ENCODE measurements at regions not wholly inside any gene's neighbourhood (a gene's known extent, or its start where the extent isn't known, plus 50 kb on each side); places are given as distances from the start of the nearest gene placed in this dataset.
"Not testable (repeated sequence)": the region's sequence is repeated elsewhere in the genome, so short reads cannot be mapped to it uniquely, and the experiment has no call there.

DNA sequence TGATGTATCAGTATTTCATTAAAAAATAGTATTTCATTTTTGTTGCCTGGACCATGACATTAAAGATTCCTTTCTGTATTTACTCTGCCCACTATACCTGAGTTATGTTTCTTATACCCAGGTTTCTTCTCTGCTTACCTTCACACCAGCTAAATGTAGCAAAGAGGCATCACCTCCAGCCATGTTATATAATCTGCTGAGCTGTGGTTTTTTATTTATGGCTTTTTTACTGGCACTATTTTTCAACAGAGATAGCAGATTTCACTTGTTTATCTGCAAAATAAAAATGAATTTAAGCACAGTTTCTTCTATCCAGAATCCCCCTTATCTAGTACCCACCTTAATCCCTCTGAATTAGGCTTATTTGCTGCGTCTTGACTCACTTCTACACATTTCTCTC lies 979.0 kb upstream of the MAN1A1 start:
- no peak for DNase-seq

DNA sequence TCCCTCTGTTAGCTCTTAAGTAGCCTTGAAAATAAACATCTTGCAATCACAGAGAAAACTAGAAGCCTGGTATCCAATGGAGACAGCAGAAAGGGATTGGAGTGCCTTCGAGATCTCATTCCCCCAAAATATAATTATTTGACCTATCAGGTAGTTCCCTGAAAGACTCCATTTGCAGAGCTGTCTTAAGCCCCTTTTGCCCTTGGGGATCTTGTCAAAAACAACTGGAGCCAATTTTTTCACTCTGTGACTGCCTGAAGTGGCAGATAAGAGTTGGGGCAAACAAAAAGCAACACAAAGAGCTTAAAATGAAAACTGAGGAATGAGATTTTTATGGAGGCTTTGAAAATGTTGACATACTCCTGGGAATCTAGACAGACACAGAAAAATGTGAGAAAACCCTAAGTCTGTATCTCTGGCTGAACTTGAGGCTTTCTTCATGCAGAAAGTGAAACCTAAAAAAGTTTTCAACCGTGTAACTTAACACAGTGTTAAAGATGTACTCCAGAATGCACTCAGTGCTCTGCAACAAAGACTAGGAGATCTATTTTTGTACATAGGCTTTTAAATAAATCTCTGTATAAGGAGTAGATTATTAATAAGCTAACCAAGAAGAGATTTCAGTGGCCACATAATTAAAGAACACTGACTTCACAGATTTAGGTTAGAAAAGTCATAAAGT lies 971.1 kb upstream of the MAN1A1 start:
- DNase-seq: no peak

DNA sequence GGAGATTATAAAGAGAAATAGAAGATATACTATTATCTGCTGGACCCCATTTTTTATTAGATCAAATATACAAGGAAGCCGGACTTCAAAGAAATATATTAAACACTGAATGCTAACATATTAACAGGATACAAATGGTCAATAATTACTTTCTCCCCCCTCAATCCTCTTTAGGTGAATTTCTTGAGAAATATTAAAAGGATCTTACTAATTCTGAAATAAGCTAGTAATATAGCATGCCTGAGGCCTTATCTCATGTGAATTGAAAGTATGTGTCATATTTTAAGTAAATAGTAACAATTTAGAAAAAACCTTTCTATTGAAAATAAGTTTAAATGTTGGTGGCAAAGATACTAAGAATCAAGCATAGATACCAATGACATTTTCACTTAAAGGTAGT lies 954.7 kb upstream of the MAN1A1 start:
- no peak for DNase-seq

DNA sequence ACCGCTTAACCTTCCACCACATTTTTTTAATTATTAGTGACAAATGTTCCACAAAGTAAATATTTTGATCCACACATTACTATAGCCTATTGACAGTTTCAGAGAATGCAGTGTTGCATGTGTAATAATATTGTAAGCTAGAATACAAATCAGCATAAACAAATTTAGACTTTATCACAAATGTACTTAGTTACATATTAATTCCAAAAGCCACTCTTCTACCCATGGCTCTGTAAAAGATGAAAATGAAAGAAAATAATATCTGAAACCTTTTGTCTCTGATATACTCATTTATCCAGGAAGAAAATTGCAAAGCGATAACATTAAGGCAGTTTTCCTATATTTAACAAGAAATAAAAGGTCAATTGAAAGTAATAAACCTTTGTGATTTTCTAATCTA lies 954.0 kb upstream of the MAN1A1 start:
- DNase-seq: no peak

DNA sequence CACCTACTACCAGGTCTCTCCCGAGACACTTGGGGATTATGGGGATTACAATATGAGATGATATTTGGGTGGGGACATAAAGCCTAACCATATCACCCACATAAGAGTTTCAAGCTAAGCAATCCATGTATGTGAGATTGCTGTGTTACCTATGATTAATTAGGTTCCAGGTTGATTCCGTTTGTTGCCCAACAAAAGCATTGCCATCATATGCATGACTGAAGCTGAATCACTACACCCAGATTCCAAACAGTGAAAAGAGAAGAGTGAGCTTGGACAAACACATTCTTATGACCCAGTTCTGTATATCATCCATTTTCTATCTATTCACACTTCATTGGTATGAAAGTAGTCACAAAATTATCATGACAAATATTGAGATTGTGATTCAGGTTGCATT lies 952.5 kb upstream of the MAN1A1 start:
- DNase-seq: no peak

DNA sequence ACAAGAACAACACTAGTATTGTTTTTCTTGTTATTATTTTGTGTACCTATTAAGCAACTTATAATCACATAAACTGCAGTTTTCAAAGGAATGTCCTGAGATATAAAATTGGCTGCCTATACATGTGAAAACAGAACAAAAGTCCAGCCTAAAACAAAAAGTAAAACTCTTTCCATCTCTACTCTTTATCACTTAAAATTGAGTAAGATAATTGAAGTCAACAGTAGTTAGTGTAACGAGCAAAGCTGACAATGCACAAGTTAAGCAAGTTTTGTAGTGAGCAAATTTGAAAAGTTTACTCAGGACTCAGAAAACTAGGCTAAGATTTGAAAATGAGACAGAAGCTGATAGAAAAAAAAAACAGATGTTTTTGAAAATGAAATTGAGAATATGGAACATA lies 941.4 kb upstream of the MAN1A1 start:
- no peak for DNase-seq

DNA sequence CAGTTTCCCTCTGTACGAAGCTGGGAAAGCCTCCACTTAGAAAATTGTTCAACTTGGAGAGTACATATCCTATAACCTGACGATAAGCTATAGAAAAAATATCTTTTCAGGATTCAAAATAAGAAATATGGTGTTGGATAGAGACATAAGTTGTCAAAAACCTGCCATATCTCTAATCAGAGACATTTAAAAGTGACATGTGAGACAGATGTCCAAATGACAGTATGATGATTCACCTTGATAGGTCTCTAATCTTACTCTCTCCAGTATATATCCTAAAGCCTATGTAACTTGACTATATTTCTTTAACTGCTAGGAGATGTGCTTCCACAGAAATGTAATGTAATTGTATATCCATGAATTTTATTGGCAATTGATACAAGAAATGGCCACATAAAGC lies 932.4 kb upstream of the MAN1A1 start:
- DNase-seq: no peak

DNA sequence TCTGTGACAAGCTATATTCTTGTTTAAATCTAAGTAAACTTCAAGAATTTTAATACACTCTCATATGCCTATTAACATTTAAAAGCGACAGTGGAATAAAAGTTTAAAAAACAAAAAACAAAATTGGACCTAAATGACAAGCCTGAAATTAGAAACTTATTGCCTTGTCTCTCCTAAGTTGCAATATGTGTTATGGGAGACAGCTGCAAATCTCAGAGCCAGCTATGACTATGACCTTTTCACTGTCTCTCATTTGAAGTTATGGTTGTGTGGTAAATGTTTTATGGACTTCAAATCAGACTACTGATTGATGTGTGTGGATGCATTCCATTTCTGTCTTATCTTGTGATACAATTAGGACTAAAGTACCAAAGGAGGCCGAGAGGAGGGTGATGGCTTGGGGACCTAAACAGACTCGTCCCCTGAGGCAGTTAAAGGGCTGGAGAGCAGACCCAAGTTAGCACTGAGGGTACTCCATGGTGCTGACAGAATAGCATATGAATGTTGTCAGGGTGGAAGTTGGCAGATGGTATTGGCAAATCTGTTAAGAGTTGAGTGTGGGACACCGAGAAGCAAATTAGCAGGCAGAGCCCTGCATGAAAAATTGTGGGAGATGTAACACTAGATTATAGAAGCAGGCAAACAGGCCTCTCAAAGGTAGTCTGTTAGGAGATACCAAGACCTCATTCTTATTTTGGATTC lies 930.1 kb upstream of the MAN1A1 start:
- DNase-seq: no peak

DNA sequence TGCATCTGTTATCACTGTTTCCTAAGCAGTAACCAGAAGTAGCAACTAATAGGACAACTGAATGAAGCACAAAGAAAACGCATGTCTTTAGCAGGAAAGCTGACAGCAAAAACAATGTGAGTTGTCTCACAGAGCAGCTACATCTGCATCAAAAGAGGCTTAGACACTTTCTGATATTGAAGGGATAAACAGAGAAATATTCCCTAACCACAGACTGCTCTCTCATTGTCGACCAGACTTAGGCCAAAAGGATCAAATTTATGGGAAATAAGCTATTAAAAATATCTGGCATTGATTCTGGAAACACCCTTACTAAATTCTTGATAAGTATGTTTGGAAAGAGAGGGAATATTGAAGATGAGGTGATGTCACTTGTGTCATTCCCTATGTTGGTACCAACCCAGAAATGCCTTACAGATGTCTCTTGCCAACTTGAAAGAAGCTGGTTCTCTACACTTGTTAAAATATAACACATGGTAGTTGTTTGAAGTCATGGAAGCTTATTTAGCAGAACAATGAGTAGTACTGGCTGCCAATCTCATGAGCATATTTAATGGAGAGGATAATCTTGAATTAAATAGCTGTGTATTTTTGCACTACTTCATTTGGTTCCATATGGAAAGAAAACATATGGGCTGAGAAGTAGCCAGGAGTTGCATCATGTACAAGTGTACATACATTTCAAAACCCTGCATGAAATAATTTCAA lies 929.3 kb upstream of the MAN1A1 start:
- no peak for DNase-seq

DNA sequence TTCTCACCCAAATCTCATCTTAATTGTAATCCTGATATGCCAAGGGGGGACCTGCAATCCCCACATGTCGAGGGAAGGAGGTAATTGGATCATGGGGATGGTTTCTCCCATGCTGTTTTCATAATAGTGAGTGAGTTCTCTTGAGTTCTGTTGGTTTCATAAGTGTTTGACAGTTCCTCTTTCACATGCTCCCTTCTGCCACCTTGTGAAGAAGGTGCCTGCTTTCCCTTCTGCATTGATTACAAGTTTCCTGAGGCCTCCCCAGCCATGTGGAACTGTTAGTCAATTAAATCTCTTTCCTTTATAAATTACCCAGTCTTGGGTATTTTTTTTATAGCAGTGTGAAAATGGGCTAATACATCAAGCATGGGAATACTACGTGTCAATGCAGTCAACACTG lies 925.0 kb upstream of the MAN1A1 start:
- DNase-seq: no peak

DNA sequence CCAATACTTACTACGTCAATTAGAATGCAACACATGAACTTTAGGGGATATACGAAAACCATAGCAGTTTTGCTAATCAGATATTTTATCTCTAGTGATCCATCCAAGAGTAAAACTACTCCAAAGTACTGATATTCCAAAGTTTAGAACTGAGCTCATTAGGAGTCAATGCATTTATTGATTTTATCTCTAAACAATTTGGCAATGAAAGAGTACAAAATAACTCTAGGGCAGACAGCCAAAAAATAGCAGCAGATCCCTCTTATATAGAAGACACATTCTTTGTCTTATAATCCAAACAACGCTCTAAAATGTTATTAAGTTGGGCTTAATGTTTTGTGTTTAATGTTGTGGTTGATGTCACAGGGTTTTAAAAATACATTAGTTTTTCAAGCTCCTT lies 923.9 kb upstream of the MAN1A1 start:
- no peak for DNase-seq

DNA sequence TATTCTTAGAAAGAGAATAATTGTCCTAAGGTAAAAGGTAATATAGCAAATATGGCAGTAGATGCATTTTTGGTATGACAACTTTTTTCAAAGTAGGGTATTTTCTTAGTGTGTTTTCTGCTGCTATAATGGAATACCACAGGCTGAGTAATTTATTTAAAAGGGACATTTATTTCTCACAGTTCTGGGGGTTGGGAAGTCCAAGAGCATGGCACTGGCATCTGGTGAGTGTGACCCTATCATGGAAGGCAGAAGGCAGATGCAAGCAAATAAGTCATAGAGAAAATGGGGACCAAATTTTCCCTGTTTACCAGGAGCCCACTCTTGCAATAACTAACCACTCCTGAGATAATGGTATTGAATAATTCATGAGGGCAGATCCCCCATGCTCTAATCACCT lies 922.5 kb upstream of the MAN1A1 start:
- no peak for DNase-seq

DNA sequence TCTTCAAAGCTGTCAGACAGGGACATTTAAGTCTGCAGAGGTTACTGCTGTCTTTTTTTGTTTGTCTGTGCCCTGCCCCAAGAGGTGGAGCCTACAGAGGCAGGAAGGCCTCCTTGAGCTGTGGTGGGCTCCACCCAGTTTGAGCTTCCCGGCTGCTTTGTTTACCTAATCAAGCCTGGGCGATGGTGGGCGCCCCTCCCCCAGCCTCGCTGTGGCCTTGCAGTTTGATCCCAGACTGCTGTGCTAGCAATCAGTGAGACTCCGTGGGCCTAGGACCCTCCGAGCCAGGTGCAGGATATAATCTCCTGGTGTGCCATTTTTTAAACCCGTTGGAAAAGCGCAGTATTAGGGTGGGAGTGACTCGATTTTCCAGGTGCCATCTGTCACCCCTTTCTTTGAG lies 918.7 kb upstream of the MAN1A1 start:
- not testable (repeated sequence) for DNase-seq

DNA sequence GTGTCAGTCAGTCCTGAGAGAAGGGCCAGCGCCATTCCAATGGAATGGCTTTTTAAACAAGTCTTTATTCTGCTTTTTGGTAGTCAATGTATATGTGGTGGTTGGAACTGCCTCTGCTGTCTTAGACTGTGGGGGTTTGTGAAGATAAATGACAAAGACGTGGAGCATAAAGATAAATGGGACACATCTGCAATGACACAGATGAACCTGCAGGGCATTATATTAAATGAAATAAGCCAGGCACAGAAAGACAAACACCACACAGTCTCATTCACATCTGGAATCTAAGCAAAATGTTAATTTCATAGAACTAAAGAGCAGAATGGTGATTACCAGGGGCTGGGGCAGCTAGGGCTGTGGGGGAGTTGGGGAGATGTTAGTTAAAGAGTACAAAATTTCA lies 912.8 kb upstream of the MAN1A1 start:
- DNase-seq: no peak

DNA sequence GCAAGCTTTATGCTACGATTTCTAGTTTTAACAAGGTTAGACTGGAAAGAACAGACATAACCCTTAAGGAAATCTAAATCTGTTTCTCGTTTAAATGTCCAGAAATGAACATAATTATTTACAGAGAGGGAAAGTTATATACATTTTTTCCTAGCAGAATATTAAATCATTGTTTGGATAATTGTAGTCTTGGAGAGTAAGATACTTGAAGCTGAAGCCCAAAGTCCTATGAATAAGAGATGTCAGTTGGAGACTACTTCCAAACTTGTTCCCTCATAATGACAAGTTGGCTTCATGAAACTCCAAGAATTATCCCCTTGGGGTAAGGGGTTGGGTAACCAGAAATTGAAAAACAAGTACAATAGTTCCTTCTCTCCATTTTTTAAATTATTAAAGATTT lies 911.1 kb upstream of the MAN1A1 start:
- no peak for DNase-seq

DNA sequence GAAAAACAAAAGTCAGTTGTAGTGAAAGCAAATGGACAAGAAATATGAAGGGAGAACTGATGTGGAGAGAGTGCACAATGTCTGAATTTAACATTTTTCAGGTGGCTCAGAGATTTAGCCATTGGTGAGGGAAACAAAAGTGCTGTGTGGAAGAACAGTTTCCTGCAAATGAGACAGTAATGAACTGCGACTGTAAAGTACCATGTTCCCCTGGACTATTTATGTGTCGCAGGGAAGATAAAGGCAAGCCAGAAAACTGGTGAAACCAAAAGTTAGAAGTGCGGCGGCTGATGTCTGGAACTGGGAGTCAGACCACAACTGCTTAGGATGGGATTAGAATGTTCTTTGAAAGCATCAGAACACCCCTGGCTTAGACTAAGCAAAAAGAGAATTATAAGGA lies 905.1 kb upstream of the MAN1A1 start:
- DNase-seq: no peak

DNA sequence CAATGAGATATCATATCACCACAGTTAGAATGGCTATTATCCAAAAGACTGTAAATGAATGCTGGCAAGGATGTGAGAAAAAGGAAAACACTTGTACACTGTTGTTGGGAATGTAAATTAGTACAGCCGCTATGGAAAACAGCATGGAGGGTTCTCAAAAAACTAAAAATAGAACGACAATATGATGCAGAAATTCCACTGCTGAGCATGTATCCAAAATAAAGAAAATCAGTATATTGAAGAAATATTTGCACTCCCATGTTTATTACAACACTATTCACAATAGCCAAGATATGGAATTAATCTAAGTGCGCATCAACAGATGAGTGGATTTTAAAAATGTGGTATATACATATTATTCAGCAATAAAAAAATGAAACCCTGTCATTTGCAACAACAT lies 898.9 kb upstream of the MAN1A1 start:
- no peak for DNase-seq

DNA sequence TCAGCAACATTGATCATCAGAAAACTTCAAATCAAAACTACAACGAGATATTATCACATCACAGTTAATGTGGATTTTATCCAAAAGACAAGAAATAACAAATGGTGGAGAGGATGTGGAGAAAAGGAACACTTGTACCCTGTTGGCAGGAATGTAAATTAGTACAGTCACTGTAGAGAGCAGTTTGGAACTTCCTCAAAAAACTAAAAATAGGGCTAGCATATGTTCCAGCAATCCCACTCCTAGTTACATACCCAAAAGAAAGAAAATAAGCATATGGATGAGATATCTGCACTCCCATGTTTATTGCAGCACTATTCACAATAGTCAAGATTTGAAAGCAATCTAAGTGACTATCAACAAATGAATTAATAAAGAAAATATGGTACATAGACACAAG lies 887.7 kb upstream of the MAN1A1 start:
- DNase-seq: peak; percentile 5 to 8

DNA sequence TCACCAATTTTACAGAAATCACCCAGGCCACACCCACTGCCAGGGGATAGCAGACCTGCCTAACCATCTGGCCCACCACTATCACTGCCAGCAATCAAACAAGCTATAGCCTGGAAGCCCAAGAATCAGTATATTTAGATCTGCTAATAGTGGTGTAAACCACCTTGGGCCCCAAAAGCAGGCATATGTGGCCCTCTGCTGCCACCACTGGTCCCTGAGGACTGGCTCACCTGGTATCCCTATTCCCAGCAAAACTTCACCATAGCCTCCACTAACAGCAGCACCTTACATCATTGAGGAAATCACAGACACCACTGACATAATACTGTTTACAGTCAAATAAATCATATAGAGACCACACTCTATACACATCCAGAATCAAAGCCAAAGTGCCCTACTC lies 880.4 kb upstream of the MAN1A1 start:
- no peak for DNase-seq

DNA sequence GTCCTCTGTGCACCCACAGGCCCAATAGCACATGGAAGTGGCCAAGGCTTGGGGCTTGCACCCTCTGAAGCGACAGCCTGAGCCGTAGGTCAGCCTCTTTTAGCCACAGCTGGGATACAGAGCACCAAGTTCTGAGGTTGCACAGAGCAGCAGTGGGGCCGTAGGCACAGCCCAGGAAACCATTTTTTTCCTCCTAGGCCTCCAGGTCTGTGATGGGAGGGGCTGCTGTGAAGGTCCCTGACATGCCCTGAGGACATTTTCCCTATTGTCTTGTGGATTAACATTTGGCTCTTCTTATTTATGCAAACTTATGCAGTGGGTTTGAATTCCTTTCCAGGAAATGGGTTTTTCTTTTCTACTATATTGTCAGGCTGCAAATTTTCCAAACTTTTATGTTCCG lies 878.7 kb upstream of the MAN1A1 start:
- DNase-seq: no peak

DNA sequence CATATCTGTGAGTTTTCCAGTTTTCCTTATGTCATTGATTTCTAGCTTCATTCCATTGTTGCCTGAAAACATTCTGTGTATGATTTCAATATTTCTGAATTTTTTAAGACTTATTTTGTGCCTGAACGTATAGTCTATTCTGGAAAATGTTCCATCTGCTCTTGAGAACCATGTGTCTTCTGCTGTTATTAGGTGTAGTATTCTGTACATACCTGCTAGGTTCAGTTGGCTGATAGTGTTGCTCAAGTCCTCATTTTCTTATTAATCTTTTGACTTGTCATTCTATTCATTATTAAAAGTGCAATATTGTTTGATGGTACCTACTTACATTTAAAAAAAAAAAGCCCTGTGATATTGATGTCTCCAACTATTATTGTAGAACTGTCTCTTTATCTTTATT lies 869.8 kb upstream of the MAN1A1 start:
- DNase-seq: no peak

DNA sequence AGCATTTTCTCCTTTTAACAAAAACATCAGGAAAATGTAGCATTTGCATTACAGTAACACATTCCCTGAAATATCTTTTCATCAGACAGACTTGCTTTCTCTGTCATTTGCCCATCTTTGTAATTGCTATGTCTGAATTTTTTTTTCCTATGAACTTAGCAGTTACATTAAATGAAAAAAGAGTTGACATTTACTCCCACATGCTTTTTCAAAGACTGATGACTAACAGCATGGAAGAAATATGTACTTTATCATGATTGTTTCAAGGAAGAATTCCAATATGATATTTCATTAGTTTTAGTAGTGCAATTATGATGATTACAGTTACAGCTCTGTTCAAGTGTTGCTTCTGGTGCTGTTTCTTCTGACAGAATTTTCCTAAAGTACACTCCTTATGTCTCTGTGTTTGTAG lies 864.5 kb upstream of the MAN1A1 start:
- no peak for DNase-seq

DNA sequence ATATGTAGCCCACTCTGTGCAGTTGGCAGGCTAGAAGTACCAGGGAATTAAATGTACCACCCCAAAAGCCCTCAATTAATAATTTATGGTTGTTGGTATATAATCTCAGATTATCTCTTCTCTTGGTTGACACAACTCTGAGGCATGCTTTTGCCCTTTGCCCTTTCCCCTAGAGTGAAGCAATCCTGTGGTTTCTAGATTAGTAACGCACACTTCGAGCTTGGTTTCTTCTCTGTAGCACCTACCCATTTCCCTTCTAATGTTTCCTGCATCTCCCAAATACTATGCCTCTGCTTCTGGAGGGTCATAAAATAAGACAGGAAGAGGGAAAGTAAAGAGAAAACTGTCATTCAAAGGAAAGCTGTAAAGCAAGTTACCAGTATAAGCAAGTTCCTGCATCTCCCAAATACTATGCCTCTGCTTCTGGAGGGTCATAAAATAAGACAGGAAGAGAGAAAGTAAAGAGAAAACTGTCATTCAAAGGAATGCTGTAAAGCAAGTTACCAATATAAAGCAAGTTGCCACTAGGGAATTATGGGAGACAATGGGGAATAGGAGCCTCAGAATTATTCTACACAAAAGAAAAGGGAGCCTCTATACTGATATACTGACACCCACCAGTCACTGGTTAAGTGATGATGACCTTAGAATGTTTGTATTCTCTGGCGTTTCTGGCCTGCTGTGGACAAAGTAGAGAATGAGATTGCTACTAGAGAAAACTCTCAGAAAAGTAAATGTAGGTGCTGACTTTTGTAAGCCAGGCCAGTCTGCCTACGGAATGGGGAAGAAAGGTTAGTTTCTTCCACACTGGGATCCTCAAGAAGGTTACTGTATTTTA lies 862.6 kb upstream of the MAN1A1 start:
- no peak for DNase-seq

DNA sequence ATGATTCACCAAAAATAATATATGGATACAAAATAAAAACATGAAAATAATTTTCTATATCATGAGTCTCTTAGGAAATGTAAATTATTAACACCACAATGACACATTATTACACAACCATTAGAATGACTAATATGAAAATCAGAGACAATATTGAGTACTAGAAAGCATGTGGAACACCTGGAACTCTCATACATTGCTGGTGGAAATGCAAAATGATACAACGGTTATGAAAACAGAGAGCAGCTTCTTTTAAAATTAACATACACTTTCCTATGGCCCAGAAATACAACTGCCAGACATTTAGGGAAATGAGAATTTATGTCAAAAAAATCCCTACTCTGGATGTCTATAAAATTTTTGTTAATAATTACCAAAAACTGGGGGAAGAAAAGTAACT lies 853.3 kb upstream of the MAN1A1 start:
- DNase-seq: no peak

All from Kasumi-1 (cell line).